Dendritic cell treated with granulocyte-macrophage colony-stimulating factor and Interleukin-4, amounts not matched to agents 40 ng/mL and 50 ng/mL, for 4 days (primary cell): ENCODE measurements at regions not wholly inside any gene's neighbourhood (a gene's known extent, or its start where the extent isn't known, plus 50 kb on each side); places are given as distances from the start of the nearest gene placed in this dataset.
"Not testable (repeated sequence)": the region's sequence is repeated elsewhere in the genome, so short reads cannot be mapped to it uniquely, and the experiment has no call there.

ENCODE experiments used
- H3K27ac Mint-ChIP-seq: one replicate; pipeline ENCODE4 v1.8.0; 2022; ENCODE audit warnings: mild to moderate bottlenecking, mixed read lengths
- H3K27me3 Mint-ChIP-seq: one replicate; pipeline ENCODE4 v1.8.0; 2022; ENCODE audit warnings: mild to moderate bottlenecking, mixed read lengths
- H3K36me3 Mint-ChIP-seq: one replicate; pipeline ENCODE4 v1.8.0; 2022; ENCODE audit warnings: low read depth, mixed read lengths
- H3K4me1 Mint-ChIP-seq: one replicate; pipeline ENCODE4 v1.8.0; 2022; ENCODE audit warnings: low read depth, mixed read lengths
- H3K4me3 Mint-ChIP-seq: one replicate; pipeline ENCODE4 v1.8.0; 2022; ENCODE audit warnings: mild to moderate bottlenecking, moderate library complexity, mixed read lengths
- H3K9me3 Mint-ChIP-seq: one replicate; pipeline ENCODE4 v1.8.0; 2022; ENCODE audit warnings: mixed read lengths
- intact Hi-C: fragments of 100-400 bp; cut with micrococcal nuclease; formaldehyde crosslinking; loops from one replicate; pipeline ENCODE4 v1.15.0; 2022

- H3K27me3 Mint-ChIP-seq, intact Hi-C loops, H3K9me3 Mint-ChIP-seq, H3K4me3 Mint-ChIP-seq, H3K27ac Mint-ChIP-seq, H3K4me1 Mint-ChIP-seq, H3K36me3 Mint-ChIP-seq: not testable (repeated sequence)
These were observed 101.8 kb downstream of the ATP6V0E2 start for GRCh38 chr7:149975608-149976007.

- H3K9me3 Mint-ChIP-seq, H3K4me3 Mint-ChIP-seq, H3K27ac Mint-ChIP-seq, H3K4me1 Mint-ChIP-seq, H3K27me3 Mint-ChIP-seq, intact Hi-C loops, H3K36me3 Mint-ChIP-seq: not testable (repeated sequence)
These were observed 104.8 kb downstream of the ATP6V0E2 start for GRCh38 chr7:149978537-149978936.

GRCh38 chr7:149978944-149979343 is 105.2 kb downstream of the ATP6V0E2 start:
- H3K9me3 Mint-ChIP-seq, H3K27me3 Mint-ChIP-seq, intact Hi-C loops, H3K4me1 Mint-ChIP-seq, H3K27ac Mint-ChIP-seq, H3K4me3 Mint-ChIP-seq, H3K36me3 Mint-ChIP-seq: not testable (repeated sequence)

- H3K9me3 Mint-ChIP-seq, H3K27me3 Mint-ChIP-seq, intact Hi-C loops, H3K36me3 Mint-ChIP-seq, H3K4me1 Mint-ChIP-seq, H3K27ac Mint-ChIP-seq, H3K4me3 Mint-ChIP-seq: not testable (repeated sequence)
These were observed 108.9 kb downstream of the ATP6V0E2 start for GRCh38 chr7:149982537-149983112.

DNA sequence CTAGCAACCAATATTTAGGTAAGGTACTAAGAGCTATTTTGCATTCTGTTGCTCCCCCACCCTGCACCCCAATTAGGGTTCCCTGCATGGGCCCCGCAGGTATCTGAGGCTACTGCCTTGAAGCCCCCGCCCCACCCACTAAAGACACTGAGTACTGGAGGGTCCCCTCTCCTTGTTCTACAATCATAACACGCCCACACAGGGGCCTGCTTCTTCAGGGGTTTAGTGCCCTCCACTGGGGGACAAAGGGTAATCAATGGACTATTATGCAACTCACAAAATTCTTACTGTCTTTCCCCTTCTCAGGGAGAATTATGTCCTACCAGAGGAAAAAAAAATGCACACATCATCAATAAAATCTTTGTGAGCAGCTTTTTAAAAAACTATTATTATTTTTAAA is 113.1 kb downstream of the ATP6V0E2 start:
- H3K9me3 Mint-ChIP-seq, H3K27ac Mint-ChIP-seq, H3K4me1 Mint-ChIP-seq, H3K4me3 Mint-ChIP-seq, H3K36me3 Mint-ChIP-seq, intact Hi-C loops, H3K27me3 Mint-ChIP-seq: not testable (repeated sequence)

DNA sequence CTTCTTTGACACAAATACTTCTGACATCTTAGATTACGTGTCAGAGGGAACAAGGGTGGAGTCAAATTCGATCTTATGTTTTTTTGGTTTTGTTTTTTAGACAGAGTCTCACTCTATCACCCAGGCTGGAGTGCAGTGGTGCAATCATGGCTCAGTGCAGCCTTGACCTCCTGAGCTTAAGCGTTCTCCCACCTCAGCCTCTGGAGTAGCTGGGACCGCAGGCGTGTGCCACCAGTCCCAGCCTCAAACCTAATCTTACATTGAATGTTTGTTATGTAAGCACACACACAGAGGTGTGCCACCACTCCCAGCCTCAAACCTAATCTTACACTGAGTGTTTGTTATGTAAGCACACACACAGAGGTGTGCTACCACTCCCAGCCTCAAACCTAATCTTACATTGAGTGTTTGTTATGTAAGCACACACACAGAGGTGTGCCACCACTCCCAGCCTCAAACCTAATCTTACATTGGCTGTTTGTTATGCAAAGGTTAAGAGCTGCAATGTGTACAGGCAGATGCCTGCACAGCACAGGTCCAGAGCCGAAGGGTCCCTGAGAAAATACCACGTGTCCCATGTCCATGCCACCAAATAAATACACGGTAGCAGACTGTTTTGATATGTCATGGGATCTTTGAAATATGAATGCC is 118.0 kb downstream of the ATP6V0E2 start:
- H3K36me3 Mint-ChIP-seq, H3K4me3 Mint-ChIP-seq, intact Hi-C loops, H3K9me3 Mint-ChIP-seq, H3K27ac Mint-ChIP-seq, H3K4me1 Mint-ChIP-seq, H3K27me3 Mint-ChIP-seq: not testable (repeated sequence)

- H3K4me1 Mint-ChIP-seq, H3K4me3 Mint-ChIP-seq, intact Hi-C loops, H3K27me3 Mint-ChIP-seq, H3K27ac Mint-ChIP-seq, H3K36me3 Mint-ChIP-seq, H3K9me3 Mint-ChIP-seq: not testable (repeated sequence)
These were observed 118.6 kb downstream of the ATP6V0E2 start for GRCh38 chr7:149992366-149992765.

- intact Hi-C loops, H3K27me3 Mint-ChIP-seq, H3K9me3 Mint-ChIP-seq, H3K36me3 Mint-ChIP-seq, H3K4me1 Mint-ChIP-seq, H3K4me3 Mint-ChIP-seq, H3K27ac Mint-ChIP-seq: not testable (repeated sequence)
These were observed 121.7 kb downstream of the ATP6V0E2 start for GRCh38 chr7:149995369-149996026.

DNA sequence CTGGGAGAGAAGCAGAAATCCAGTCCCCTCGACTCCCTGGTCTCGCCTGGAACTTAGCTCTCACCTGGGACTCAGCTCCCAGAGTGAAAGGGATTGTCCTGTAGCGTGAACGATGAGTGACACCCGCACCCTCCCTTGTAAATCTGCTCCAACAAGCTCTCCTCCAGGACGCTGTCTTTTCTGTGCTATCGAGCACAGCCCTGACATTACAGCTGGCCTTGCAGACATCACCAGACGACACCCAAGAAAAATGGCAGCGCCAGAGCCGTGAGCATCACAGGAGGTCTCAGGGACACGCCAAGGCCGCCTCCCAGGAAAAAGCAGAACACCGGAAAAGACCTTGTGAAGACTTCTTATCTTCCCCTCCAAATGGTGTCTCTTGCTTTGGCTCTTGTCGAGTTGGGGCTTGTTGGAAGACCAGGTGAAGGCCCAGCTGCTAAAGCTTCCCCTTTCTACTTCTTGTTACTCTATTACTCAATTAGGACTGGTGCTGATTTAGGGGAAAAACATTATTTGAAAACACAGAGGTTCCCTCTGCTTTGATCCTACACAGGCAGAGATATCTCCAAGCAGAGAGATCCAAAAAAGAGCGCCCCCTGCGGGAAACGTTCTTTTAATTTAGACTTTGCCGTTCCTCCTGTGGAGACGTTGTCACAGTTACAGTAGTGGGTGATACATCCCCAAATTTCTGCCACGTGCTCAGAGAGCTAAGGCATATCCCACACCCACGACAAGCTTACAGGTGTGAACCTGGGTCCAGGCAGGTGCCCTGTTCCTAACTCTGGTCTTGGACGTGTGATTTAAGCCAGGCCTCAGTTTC is 127.2 kb downstream of the ATP6V0E2 start:
- H3K36me3 Mint-ChIP-seq, H3K27ac Mint-ChIP-seq, intact Hi-C loops, H3K4me3 Mint-ChIP-seq, H3K4me1 Mint-ChIP-seq, H3K9me3 Mint-ChIP-seq, H3K27me3 Mint-ChIP-seq: not testable (repeated sequence)

GRCh38 chr7:150003304-150003810 is 129.6 kb downstream of the ATP6V0E2 start:
- no peak overlapping the region for H3K4me3 Mint-ChIP-seq
- H3K27me3 Mint-ChIP-seq = no peaks in the 10 kb centered on the region
- H3K9me3 Mint-ChIP-seq = no peaks in the 10 kb centered on the region
- no peaks in the 10 kb centered on the region for H3K36me3 Mint-ChIP-seq
- H3K4me1 Mint-ChIP-seq = no peaks in the 10 kb centered on the region
- no peak overlapping the region for H3K27ac Mint-ChIP-seq
- intact Hi-C loops = no loop called here

GRCh38 chr7:150003973-150004372 is 130.2 kb downstream of the ATP6V0E2 start:
- H3K27ac Mint-ChIP-seq, H3K36me3 Mint-ChIP-seq, H3K4me3 Mint-ChIP-seq, H3K4me1 Mint-ChIP-seq, H3K27me3 Mint-ChIP-seq, intact Hi-C loops, H3K9me3 Mint-ChIP-seq: not testable (repeated sequence)

DNA sequence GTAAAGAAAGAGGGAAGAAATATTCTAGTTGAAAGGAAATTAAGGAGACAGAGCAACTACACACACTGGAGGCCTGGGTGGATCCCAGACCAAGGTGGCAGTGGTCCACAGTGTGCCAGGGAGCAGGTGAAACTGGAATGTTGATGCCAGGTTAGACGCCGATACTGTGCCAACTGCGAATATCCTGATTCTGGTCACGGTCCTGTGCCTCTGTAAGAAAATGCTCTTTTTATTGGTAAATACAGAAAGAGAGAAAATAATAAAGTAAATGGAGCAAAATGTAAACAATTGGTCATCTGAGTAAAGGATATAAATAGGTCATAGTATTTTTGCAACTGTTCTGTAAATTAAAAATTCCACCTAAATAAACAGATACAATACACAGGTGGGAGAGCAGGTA is 131.1 kb downstream of the ATP6V0E2 start:
- H3K36me3 Mint-ChIP-seq, H3K27me3 Mint-ChIP-seq, H3K4me3 Mint-ChIP-seq, H3K9me3 Mint-ChIP-seq, H3K4me1 Mint-ChIP-seq, intact Hi-C loops, H3K27ac Mint-ChIP-seq: not testable (repeated sequence)

- H3K4me1 Mint-ChIP-seq, H3K27ac Mint-ChIP-seq, H3K9me3 Mint-ChIP-seq, H3K27me3 Mint-ChIP-seq, H3K36me3 Mint-ChIP-seq, H3K4me3 Mint-ChIP-seq, intact Hi-C loops: not testable (repeated sequence)
These were observed 136.0 kb downstream of the ATP6V0E2 start for GRCh38 chr7:150009620-150010303.

GRCh38 chr7:150016651-150017189 is 143.0 kb downstream of the ATP6V0E2 start:
- H3K36me3 Mint-ChIP-seq, H3K4me1 Mint-ChIP-seq, H3K4me3 Mint-ChIP-seq, intact Hi-C loops, H3K27ac Mint-ChIP-seq, H3K27me3 Mint-ChIP-seq, H3K9me3 Mint-ChIP-seq: not testable (repeated sequence)
